PC-3 (cell line): ENCODE measurements at regions not wholly inside any gene's neighbourhood (a gene's known extent, or its start where the extent isn't known, plus 50 kb on each side); places are given as distances from the start of the nearest gene placed in this dataset.

Experiments
- CTCF ChIP-seq: fragments of 300-600 bp; sonication (generic); conservative IDR thresholded peaks from 2 replicates; pipeline ENCODE4 v1.5.1; 2017; ENCODE audit warnings: antibody characterized with exemption, low read depth, mild to moderate bottlenecking, low read length
- EZH2 ChIP-seq: fragments of 300-600 bp; sonication (generic); IDR thresholded peaks from one replicate; pipeline ENCODE4 v1.6.1; 2017; ENCODE audit warnings: antibody characterized with exemption, mild to moderate bottlenecking, low read length; ENCODE audit not compliant: unreplicated experiment

- TF ChIP-seq CTCF (no peak), EZH2 (no peak)
Measured at GRCh38 chr20:22745194-22745500, 160.8 kb upstream of the FOXA2 start.
